ENCODE measurements at regions not wholly inside any gene's neighbourhood (a gene's known extent, or its start where the extent isn't known, plus 50 kb on each side); places are given as distances from the start of the nearest gene placed in this dataset.
A peak's percentile ranks its signal among the peaks of the same experiment; 100 is the strongest.

- Histone ChIP-seq H3K4me1 (peaks cover 21% of the 10 kb centered on the region), H3K27me3 (no peaks in the 10 kb centered on the region), H3K4me3 (no peak overlapping the region), H3K27ac (peak overlapping the region; percentile 70), H3K9me3 (no peaks in the 10 kb centered on the region), H3K36me3 (no peaks in the 10 kb centered on the region)
- TF ChIP-seq CTCF (IDR thresholded peaks at IDR 0.05), result no peak
- no peak for TF ChIP-seq POLR2A (IDR thresholded peaks at IDR 0.05)
- no peak for TF ChIP-seq POLR2AphosphoS5 (IDR thresholded peaks at IDR 0.05; ENCODE audit: insufficient read depth in 1 of 2, low read depth in 1 of 2)
- intact Hi-C loops (cut with DNase I), result no loop called here
- DNase-seq (ENCODE audit: extremely low spot score in 2 of 2), result no peak
Measured at GRCh38 chr3:56998076-56998529, 62.4 kb upstream of the SPATA12 start.

- TF ChIP-seq CTCF (IDR thresholded peaks at IDR 0.05) (no peak), POLR2A (IDR thresholded peaks at IDR 0.05) (no peak), POLR2AphosphoS5 (IDR thresholded peaks at IDR 0.05; ENCODE audit: insufficient read depth in 1 of 2, low read depth in 1 of 2) (peak in 1 of 2 donors; percentile 14)
- Histone ChIP-seq H3K4me1 (peaks cover 21% of the 10 kb centered on the region), H3K9me3 (no peaks in the 10 kb centered on the region), H3K27ac (peak overlapping the region; percentile 70), H3K36me3 (no peaks in the 10 kb centered on the region), H3K27me3 (no peaks in the 10 kb centered on the region), H3K4me3 (no peak overlapping the region)
- DNase-seq (ENCODE audit: extremely low spot score in 2 of 2), result no peak
- intact Hi-C loops (cut with DNase I), result no loop called here
Measured at GRCh38 chr3:56997675-56998074, 62.8 kb upstream of the SPATA12 start.

- no peaks in the 10 kb centered on the region for H3K9me3 ChIP-seq
- no peaks in the 10 kb centered on the region for H3K36me3 ChIP-seq
- peaks cover 21% of the 10 kb centered on the region for H3K4me1 ChIP-seq
- H3K27ac ChIP-seq, result peak overlapping the region; percentile 70
- no peak overlapping the region for H3K4me3 ChIP-seq
- intact Hi-C loops (cut with DNase I), result no loop called here
- TF ChIP-seq POLR2AphosphoS5 (IDR thresholded peaks at IDR 0.05; ENCODE audit: insufficient read depth in 1 of 2, low read depth in 1 of 2) (no peak), CTCF (IDR thresholded peaks at IDR 0.05) (no peak), POLR2A (IDR thresholded peaks at IDR 0.05) (no peak)
- DNase-seq (ENCODE audit: extremely low spot score in 2 of 2), result no peak
- H3K27me3 ChIP-seq, result no peaks in the 10 kb centered on the region
Measured at GRCh38 chr3:56997041-56997440, 63.4 kb upstream of the SPATA12 start.

GRCh38 chr3:56994391-56994790 is 66.1 kb upstream of the SPATA12 start:
- peaks cover 21% of the 10 kb centered on the region for H3K4me1 ChIP-seq
- no peak overlapping the region for H3K4me3 ChIP-seq
- TF ChIP-seq POLR2AphosphoS5 (IDR thresholded peaks at IDR 0.05; ENCODE audit: insufficient read depth in 1 of 2, low read depth in 1 of 2) (no peak), CTCF (IDR thresholded peaks at IDR 0.05) (no peak), POLR2A (IDR thresholded peaks at IDR 0.05) (no peak)
- no peak for DNase-seq (ENCODE audit: extremely low spot score in 2 of 2)
- no peaks in the 10 kb centered on the region for H3K27me3 ChIP-seq
- no peaks in the 10 kb centered on the region for H3K36me3 ChIP-seq
- intact Hi-C loops (cut with DNase I), result no loop called here
- H3K27ac ChIP-seq, result no peak overlapping the region
- no peaks in the 10 kb centered on the region for H3K9me3 ChIP-seq

- H3K4me1 ChIP-seq, result peaks cover 14% of the 10 kb centered on the region
- no peak for DNase-seq (ENCODE audit: extremely low spot score in 2 of 2)
Measured at GRCh38 chr3:56990641-56991015, 69.8 kb upstream of the SPATA12 start.

More at GRCh38 chr3:56990641-56991015, 69.8 kb upstream of the SPATA12 start:
- no peaks in the 10 kb centered on the region for H3K27me3 ChIP-seq
- no peak for TF ChIP-seq POLR2AphosphoS5 (IDR thresholded peaks at IDR 0.05; ENCODE audit: insufficient read depth in 1 of 2, low read depth in 1 of 2)
- TF ChIP-seq CTCF (IDR thresholded peaks at IDR 0.05), result no peak
- TF ChIP-seq POLR2A (IDR thresholded peaks at IDR 0.05), result no peak
- H3K4me3 ChIP-seq, result no peak overlapping the region
- no peaks in the 10 kb centered on the region for H3K36me3 ChIP-seq
- no peaks in the 10 kb centered on the region for H3K9me3 ChIP-seq
- intact Hi-C loops (cut with DNase I), result no loop called here
- H3K27ac ChIP-seq, result no peak overlapping the region

Measured in vagina (tissue), 2 donors.